Activated T-cell treated with anti-CD3 and anti-CD28 coated beads, Interleukin-2, amount 50 U/mL, for 1 hour (primary cell): ENCODE measurements at regions not wholly inside any gene's neighbourhood (a gene's known extent, or its start where the extent isn't known, plus 50 kb on each side); places are given as distances from the start of the nearest gene placed in this dataset.
"Not testable (repeated sequence)": the region's sequence is repeated elsewhere in the genome, so short reads cannot be mapped to it uniquely, and the experiment has no call there.

Experiments
- DNase-seq: peaks from one replicate; pipeline ENCODE4 v3.0.0-alpha.2; 2020

- DNase-seq: no peak
Observed at GRCh38 chr6:133130863-133131262, 110.3 kb upstream of the EYA4 start.

GRCh38 chr6:133131621-133132465, 109.3 kb upstream of the EYA4 start:
- no peak for DNase-seq

- no peak for DNase-seq
Observed at GRCh38 chr6:133132466-133132971, 108.6 kb upstream of the EYA4 start.

GRCh38 chr6:133136177-133136880, 104.8 kb upstream of the EYA4 start:
- no peak for DNase-seq

DNA sequence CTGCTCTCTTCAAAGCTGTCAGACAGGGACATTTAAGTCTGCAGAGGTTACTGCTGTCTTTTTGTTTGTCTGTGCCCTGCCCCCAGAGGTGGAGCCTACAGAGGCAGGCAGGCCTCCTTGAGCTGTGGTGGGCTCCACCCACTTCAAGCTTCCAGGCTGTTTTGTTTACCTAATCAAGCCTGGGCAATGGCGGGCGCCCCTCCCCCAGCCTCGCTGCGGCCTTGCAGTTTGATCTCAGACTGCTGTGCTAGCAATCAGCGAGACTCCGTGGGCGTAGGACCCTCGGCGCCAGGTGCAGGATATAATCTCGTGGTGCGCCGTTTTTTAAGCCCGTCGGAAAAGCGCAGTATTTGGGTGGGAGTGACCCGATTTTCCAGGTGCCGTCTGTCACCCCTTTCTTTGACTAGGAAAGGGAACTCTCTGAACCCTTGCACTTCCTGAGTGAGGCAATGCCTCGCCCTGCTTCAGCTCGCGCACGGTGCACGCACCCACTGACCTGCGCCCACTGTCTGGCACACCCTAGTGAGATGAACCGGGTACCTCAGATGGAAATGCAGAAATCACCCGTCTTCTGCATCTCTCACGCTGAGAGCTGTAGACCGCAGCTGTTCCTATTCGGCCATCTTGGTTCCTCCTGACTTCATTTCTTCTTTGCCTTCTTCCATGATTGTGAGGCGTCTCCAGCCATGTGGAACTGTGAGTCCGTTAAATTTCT, 93.5 kb upstream of the EYA4 start:
- DNase-seq: not testable (repeated sequence)

DNA sequence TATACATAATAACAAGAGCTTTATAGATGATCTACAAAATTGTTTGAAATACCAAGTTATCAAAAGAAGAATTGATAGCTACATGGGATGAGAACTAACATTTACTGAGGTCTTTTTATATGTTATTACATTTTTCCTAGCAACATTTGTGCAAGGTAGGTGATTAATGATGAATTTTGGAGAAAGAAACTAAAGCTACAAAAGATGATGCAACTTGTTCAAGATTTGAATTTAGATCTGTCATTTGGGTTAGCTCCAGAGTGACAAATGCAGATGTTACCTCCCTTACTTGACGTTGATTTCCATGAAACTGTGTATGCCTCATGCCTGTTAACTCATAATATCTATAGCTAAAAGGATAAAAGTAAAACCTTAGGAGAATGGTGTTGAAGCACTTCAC, 84.5 kb upstream of the EYA4 start:
- DNase-seq: no peak

DNA sequence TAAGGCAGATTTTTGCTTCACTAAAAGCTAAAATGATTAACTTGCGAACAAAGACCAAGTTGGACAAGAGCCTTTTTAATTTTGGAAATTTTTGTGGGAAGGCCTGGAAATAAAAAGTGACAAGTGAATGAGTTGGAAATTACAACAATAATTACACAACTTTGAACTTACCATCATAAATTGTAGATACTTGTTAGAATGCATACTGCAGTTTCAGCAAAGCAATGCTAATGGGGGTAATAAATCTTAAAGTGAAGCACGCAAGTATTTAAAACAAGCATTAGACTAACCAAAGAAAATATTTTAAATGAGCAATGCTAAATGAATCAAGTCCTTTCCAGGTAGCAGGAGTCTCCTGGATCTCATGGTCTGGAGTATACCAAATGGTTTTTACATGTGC, 83.2 kb upstream of the EYA4 start:
- DNase-seq: no peak

DNA sequence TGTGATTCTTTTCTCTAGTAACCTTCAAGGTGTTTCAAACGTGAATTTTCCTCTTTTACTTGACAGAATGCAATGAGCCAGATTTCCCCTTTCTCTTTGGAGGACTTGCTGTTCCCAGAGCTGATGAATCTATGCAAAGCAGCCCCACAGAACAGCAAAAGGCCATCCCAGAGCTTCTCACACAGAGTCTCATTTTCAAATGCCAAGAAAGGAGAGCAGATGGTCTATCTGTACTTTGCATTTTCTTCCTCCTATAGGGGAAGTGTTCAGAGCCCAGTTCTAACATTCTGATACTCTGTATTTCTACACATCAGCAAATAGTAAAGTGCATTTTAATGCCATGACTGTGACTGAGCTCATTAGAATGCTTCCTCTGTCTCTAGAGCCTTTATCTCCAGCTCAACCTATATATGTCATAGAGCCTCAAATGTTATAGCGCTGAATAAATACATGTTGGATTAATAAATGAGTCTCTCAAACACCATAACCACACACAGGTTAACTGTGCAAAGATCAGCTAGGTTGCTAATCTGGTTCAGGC, 81.8 kb upstream of the EYA4 start:
- no peak for DNase-seq

- DNase-seq: no peak
Observed at GRCh38 chr6:133160536-133160935, 80.6 kb upstream of the EYA4 start.

- no peak for DNase-seq
Observed at GRCh38 chr6:133165235-133165634, 75.9 kb upstream of the EYA4 start.

- DNase-seq: no peak
Observed at GRCh38 chr6:133166766-133167165, 74.4 kb upstream of the EYA4 start.

DNA sequence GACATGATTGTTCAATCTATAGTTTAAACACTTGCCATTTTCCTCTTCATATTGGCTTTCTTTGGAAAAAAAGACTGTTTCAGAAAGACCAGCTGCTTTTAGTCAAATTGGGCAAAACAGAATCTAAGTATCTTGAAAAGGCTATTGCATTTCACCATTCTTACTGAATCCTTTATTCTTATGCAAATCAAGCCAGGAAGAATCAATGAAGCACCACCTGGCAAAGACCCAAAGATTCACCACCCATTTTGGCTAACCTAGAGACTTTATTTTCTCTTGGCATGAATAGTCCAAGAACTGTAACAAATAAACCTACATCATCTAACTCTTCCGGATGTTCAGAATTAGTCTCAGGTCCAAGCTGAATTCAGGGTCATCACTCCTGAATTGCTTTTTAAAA, 71.3 kb upstream of the EYA4 start:
- no peak for DNase-seq

DNA sequence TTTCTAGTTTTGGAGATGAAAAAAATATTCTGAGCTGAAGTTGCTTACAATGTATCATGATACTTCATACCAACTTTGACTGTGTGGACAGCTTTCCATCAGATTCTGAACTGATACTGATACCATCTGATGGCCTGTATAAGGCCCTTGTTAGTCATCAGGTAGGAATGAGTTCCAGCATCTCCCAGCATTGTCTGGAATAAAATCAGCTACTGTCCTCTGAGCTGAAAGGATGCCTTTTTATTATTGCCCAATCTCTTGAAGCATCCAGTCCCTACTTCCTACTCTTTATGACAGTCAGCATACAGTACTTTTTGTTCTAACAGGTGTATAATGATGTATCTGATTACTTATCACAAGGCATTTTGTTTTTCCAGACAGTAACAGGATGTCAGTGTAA, 70.6 kb upstream of the EYA4 start:
- DNase-seq: no peak

- no peak for DNase-seq
Observed at GRCh38 chr6:133171989-133172604, 69.1 kb upstream of the EYA4 start.

DNA sequence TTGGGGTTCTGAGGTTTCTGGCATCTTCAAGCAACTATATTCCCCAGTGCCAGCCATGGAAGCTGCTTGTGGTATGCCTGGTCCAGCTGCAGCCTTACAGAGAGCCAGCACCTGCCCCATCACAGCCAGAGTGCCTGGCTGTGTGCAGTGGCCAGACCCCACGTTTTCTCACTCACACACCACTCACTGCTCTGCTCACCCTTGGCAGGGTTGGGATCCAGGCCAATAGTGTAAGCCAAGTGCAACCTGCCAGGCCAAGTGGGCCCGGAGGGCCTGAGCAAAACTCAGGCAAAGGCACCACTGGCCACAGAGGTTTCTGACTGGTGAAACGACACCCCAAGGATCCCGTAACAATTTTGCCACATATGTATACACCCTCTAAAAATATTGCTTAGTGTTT, 67.9 kb upstream of the EYA4 start:
- DNase-seq: no peak

- no peak for DNase-seq
Observed at GRCh38 chr6:133179481-133179880, 61.7 kb upstream of the EYA4 start.

- no peak for DNase-seq
Observed at GRCh38 chr6:133183691-133184090, 57.5 kb upstream of the EYA4 start.

DNA sequence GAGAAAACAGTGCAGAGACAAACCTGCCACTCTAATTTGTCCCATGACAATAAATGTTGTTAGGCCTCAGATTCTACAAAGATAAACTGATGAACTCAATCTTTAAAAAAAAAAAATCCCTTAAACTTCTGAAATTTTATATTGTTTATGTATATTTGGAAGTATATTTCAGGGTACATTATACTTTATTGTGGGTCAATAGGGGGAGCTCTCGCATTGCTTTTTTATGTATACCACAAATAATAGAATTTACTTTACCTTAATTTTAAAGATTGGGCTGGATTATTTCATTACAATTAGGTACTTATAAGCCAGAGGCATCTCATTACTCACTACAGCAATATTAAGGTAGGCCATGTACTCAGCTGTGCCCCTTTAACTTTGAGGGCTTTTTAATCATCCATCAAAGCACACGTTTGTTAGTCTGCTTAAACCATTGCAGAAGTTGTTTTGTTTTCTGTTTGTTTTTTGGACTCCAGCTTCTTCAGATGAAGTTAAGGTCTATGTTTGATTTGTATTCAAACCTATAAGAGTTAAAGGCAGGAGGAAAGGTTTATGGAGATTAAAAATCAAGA, 56.3 kb upstream of the EYA4 start:
- DNase-seq: no peak

- DNase-seq: no peak
Observed at GRCh38 chr6:133185731-133186130, 55.4 kb upstream of the EYA4 start.

- DNase-seq: no peak
Observed at GRCh38 chr6:133187114-133187513, 54.0 kb upstream of the EYA4 start.

- no peak for DNase-seq
Observed at GRCh38 chr6:133187657-133188453, 53.3 kb upstream of the EYA4 start.

DNA sequence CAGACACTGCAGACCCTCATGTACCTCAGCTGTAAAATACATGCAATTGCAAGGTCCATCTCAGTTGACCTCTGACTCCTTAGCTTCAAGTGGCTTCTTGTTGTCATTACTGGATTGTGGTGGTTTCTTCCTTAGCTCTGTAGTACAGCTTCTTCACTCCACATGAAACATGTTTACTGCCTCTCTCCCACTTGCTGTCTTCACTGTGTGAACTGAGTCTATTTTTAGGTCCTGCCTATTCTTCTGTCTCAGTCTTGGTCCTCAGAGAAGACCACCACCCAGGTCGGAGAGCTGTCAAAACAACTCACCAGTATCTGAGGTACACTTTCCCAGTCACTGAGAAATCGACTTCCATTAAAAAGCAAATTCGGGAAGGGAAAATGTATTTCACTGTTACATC, 50.2 kb upstream of the EYA4 start:
- DNase-seq: no peak
